Lower leg skin (tissue), 4 donors: ENCODE measurements at regions not wholly inside any gene's neighbourhood (a gene's known extent, or its start where the extent isn't known, plus 50 kb on each side); places are given as distances from the start of the nearest gene placed in this dataset.

ENCODE experiments used
- DNase-seq, 2 donors: peaks; one replicate each; pipeline ENCODE4 v3.0.0-alpha.2; 2019; ENCODE audit warnings: low spot score in 2 of 2
- H3K4me3 ChIP-seq: fragments of 200-600 bp; sonication (generic); 2 replicates; pipeline ENCODE4 v1.5.1; 2017; ENCODE audit warnings: mild to moderate bottlenecking, low read depth; ENCODE audit not compliant: poor library complexity, severe bottlenecking
- POLR2A ChIP-seq, 2 donors: fragments of 450-650 bp; IDR thresholded peaks; one replicate each; pipeline ENCODE4 v1.6.1; 2016 to 2017; ENCODE audit warnings: antibody characterized with exemption in 2 of 2, mild to moderate bottlenecking in 1 of 2, moderate library complexity in 1 of 2
- WGBS, 2 donors: methylation state at CpG; one replicate each; pipeline ENCODE4 v1.1.5; 2018; 5-methylcytosine and 5-hydroxymethylcytosine counted together
- intact Hi-C: fragments of 100-400 bp; cut with DNase I; formaldehyde crosslinking; loops from one replicate; pipeline ENCODE4 v1.15.0; 2023; ENCODE audit warnings: low total_unique reads
- TF ChIP-seq, protein P1 (sequence below), 3 donors: fragments of 450-650 bp; IDR thresholded peaks; one replicate each; pipeline ENCODE4 v1.5.1; 2016; ENCODE audit warnings: antibody characterized with exemption in 3 of 3, mild to moderate bottlenecking in 3 of 3, moderate library complexity in 2 of 3

DNA sequence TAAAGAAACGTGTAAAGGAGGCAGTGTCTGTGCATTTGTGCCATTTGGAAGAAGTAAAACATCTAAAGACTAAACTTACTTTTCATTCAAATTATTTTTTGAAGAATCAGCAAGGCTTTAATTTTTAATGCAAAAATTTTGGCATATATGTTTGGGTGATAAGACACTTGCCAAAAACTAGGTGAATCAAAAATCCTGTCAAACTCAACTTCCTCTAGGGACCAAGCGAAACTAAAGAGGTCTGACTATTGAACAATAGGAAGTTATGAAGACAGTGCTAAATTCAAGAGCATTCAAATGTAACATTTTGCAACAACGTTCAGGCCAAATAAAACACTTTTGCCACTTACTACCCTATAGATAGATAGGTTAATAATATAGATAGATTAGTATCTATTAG, 306.1 kb downstream of the NOL4 start:
- 66 to 70% methylated on average over 3 of the region's 3 CpGs for WGBS, 2 donors
- DNase-seq = no peak
- TF ChIP-seq, protein P1, sequence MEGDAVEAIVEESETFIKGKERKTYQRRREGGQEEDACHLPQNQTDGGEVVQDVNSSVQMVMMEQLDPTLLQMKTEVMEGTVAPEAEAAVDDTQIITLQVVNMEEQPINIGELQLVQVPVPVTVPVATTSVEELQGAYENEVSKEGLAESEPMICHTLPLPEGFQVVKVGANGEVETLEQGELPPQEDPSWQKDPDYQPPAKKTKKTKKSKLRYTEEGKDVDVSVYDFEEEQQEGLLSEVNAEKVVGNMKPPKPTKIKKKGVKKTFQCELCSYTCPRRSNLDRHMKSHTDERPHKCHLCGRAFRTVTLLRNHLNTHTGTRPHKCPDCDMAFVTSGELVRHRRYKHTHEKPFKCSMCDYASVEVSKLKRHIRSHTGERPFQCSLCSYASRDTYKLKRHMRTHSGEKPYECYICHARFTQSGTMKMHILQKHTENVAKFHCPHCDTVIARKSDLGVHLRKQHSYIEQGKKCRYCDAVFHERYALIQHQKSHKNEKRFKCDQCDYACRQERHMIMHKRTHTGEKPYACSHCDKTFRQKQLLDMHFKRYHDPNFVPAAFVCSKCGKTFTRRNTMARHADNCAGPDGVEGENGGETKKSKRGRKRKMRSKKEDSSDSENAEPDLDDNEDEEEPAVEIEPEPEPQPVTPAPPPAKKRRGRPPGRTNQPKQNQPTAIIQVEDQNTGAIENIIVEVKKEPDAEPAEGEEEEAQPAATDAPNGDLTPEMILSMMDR (IDR thresholded peaks at IDR 0.05) = no peak
- no peak for TF ChIP-seq POLR2A (IDR thresholded peaks at IDR 0.05)
- no peak overlapping the region for H3K4me3 ChIP-seq
- intact Hi-C loops = no loop called here

DNA sequence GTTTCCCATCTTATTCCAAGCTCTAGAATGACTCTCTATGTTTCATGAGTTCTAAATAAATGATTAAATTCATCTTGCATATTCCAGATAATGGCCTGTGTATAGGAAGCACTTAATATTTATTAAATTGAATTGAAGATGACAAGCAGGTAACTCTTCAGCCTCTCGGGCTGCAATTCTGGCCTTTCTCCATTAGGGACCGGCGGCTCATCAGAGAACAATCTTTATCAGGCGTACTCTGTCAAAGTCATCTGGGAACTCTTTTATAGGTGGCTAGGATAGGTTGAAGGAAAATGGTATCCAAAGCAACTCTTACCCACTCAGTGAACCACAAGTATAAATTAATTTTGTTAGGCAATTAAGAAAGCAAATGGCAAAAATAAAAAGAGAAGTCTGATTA, 308.5 kb downstream of the NOL4 start:
- no peak overlapping the region for H3K4me3 ChIP-seq
- TF ChIP-seq, protein P1 (IDR thresholded peaks at IDR 0.05) = no peak
- no peak for TF ChIP-seq POLR2A (IDR thresholded peaks at IDR 0.05)
- 82 to 84% methylated on average over 4 of the region's 4 CpGs for WGBS, 2 donors
- intact Hi-C loops = no loop called here
- no peak for DNase-seq

GRCh38 chr18:33914399-33914798, 310.3 kb downstream of the NOL4 start:
- no peak for DNase-seq
- TF ChIP-seq, protein P1 (IDR thresholded peaks at IDR 0.05) = no peak
- no peak for TF ChIP-seq POLR2A (IDR thresholded peaks at IDR 0.05)
- intact Hi-C loops = no loop called here
- no peak overlapping the region for H3K4me3 ChIP-seq

DNA sequence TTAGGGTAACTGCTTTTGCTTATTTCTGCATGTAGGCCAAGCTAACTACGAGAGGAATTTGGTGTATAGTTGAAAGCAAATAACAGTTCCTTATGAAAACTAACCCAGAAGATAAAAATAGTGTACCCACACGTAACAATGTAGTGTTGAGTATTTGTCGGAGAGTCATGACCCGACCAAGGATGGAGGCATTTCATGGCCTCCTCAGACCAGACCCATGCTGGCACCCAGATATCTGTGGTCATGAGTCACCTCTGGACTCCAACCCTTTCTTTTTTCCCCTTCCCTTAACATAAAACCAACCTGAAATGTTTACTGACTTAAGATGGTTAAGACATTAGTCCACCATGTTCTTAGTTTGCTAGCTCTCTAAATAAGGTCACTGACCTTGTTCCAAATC, 318.7 kb downstream of the NOL4 start:
- intact Hi-C loops = no loop called here
- no peak for DNase-seq
- TF ChIP-seq POLR2A (IDR thresholded peaks at IDR 0.05) = no peak
- TF ChIP-seq, protein P1 (IDR thresholded peaks at IDR 0.05) = no peak
- H3K4me3 ChIP-seq = no peak overlapping the region
- WGBS, 2 donors = 76 to 84% methylated on average over 4 of the region's 4 CpGs

DNA sequence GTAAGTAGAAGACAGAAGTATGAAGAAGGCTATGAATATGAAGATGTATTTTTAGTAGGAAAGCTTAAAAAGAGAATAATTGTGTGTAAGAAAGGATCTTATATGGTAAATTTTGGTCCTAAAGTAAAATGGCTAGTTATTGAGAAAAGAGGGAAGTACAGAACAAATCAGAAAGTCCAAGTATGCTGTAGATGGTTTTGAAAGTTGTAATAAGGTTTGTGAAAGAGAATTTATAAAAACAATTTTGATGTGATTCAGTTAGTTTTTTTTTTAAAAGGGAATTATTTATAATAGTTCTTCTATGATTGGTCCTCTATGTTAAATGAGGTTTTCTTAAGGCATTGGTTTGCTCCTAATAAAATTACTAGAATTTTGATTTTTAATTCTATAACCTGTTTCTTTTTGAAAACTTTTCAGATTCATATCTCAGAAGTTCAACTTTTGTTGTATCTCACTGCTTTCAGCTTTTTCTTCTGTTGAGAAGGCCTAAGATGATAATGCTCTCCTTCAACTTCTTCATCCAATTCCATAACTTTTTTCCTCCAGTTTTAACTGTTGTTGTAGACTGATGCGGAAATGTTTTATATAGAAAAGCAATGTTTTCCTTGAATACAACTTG, 322.7 kb downstream of the NOL4 start:
- intact Hi-C loops = no loop called here
- TF ChIP-seq, protein P1 (IDR thresholded peaks at IDR 0.05) = no peak
- no peak for TF ChIP-seq POLR2A (IDR thresholded peaks at IDR 0.05)

GRCh38 chr18:33900638-33901037, 322.6 kb downstream of the ASXL3 start:
- 89 to 97% methylated on average over 1 of the region's 1 CpG for WGBS, 2 donors
- TF ChIP-seq, protein P1 (IDR thresholded peaks at IDR 0.05) = no peak
- TF ChIP-seq POLR2A (IDR thresholded peaks at IDR 0.05) = no peak
- intact Hi-C loops = no loop called here
- no peak overlapping the region for H3K4me3 ChIP-seq
- DNase-seq = no peak

More for the DNA sequence above, 322.7 kb downstream of the NOL4 start:
- WGBS, 2 donors = 91% methylated on average over 1 of the region's 1 CpG
- H3K4me3 ChIP-seq = no peak overlapping the region
- no peak for DNase-seq
